Body of pancreas (tissue), 4 donors: ENCODE measurements at regions not wholly inside any gene's neighbourhood (a gene's known extent, or its start where the extent isn't known, plus 50 kb on each side); places are given as distances from the start of the nearest gene placed in this dataset.

Source experiments
- POLR2A ChIP-seq, 3 donors: fragments of 450-650 bp; IDR thresholded peaks; one replicate each; pipeline ENCODE4 v1.6.1; 2016; ENCODE audit warnings: antibody characterized with exemption in 3 of 3, mild to moderate bottlenecking in 2 of 3
- TF ChIP-seq, protein P1 (sequence below), 7 experiments: fragments of 450-650 bp in 4 of 7; fragments of 200-600 bp in 3 of 7; sonication (generic) in 3 of 7; IDR thresholded peaks; one replicate each; pipeline ENCODE4 v1.5.1; 2016 to 2019; ENCODE audit warnings: antibody characterized with exemption in 7 of 7

DNA sequence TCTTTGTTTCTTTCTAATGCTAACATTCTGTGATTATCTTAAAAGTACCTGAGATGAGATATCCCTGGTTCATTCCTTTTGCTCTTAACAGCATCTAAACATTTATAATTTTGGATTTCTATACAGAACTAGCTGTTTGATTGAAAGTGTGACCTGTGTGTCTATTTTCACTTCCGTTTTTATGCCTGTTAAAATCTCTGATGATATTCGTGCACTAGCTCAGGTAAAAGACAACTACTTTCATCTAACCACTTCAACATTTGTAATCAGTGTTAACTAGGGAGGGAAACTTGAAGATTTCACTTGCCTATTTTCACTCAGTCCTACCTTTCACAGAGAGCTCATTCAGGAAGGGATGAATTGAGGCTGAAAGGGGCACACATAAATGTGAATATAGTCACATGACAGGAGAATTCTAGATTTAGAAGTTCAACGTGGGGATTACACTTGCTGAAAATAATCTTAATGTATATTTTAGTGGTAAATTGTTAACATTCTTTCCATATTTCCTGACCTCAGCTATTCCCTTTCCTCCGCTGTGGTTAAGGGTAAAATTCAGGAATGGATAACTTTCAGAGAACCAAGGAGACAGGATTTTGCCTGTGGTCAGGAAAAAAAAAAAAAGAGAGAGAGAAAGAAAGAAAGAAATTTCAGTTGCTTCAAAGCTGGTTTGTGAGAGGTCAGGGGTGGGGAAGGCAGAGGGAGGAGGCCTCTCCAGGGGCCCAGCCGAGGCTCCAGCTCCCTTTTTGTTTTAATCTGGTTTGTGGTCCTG lies 159.8 kb upstream of the TSC22D2 start:
- TF ChIP-seq, protein P1, sequence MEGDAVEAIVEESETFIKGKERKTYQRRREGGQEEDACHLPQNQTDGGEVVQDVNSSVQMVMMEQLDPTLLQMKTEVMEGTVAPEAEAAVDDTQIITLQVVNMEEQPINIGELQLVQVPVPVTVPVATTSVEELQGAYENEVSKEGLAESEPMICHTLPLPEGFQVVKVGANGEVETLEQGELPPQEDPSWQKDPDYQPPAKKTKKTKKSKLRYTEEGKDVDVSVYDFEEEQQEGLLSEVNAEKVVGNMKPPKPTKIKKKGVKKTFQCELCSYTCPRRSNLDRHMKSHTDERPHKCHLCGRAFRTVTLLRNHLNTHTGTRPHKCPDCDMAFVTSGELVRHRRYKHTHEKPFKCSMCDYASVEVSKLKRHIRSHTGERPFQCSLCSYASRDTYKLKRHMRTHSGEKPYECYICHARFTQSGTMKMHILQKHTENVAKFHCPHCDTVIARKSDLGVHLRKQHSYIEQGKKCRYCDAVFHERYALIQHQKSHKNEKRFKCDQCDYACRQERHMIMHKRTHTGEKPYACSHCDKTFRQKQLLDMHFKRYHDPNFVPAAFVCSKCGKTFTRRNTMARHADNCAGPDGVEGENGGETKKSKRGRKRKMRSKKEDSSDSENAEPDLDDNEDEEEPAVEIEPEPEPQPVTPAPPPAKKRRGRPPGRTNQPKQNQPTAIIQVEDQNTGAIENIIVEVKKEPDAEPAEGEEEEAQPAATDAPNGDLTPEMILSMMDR (IDR thresholded peaks at IDR 0.05), result no peak
- TF ChIP-seq POLR2A (IDR thresholded peaks at IDR 0.05), result no peak
